H1 (cell line): ENCODE measurements at regions not wholly inside any gene's neighbourhood (a gene's known extent, or its start where the extent isn't known, plus 50 kb on each side); places are given as distances from the start of the nearest gene placed in this dataset.

Experiments
- CTCF ChIA-PET: fragments of 300-600 bp; sonication (Branson Sonifier 250); formaldehyde crosslinking; loops from one replicate; lab custom pipeline; 2021; ENCODE audit not compliant: partially characterized antibody; lab: Charles Lee
- POLR2A ChIA-PET: fragments of 300-600 bp; sonication (Branson Sonifier 250); formaldehyde crosslinking; loops from one replicate; lab custom pipeline; 2021; ENCODE audit warnings: inconsistent platforms; ENCODE audit not compliant: partially characterized antibody; lab: Charles Lee
- DNase-seq, 2 experiments: peaks; one replicate each; pipeline versions ENCODE4 v3.0.0 to v3.0.0-alpha.2; 2010 to 2022; ENCODE audit warnings: low spot score in 2 of 2, low read depth in 1 of 2, mixed read lengths in 1 of 2
- FAIRE-seq: peaks from 2 replicates; lab custom pipeline; 2011; peaks lifted over from hg19 to GRCh38; lab: Jason Lieb, UNC
- H2AFZ ChIP-seq: 2 replicates; pipeline ENCODE4 v1.8.1; 2012; ENCODE audit warnings: low read length, inconsistent platforms
- H2AK5ac ChIP-seq: 2 replicates; pipeline ENCODE4 v1.6.1; 2013; ENCODE audit warnings: low read depth, low read length
- H2BK120ac ChIP-seq: replicated peaks from 2 replicates; pipeline ENCODE3; 2013; ENCODE audit warnings: low read depth, low read length, inconsistent platforms
- H2BK12ac ChIP-seq: 2 replicates; pipeline ENCODE4 v1.6.1; 2013; ENCODE audit warnings: low read depth, low read length
- H2BK15ac ChIP-seq: 2 replicates; pipeline ENCODE4 v1.6.1; 2013; ENCODE audit warnings: low read length
- H2BK20ac ChIP-seq: 2 replicates; pipeline ENCODE4 v1.6.1; 2013; ENCODE audit warnings: low read length
- H2BK5ac ChIP-seq: 2 replicates; pipeline ENCODE4 v1.6.1; 2013; ENCODE audit warnings: low read depth, low read length
- H3K14ac ChIP-seq: 2 replicates; pipeline ENCODE4 v1.6.1; 2013; ENCODE audit warnings: inconsistent platforms; ENCODE audit not compliant: insufficient read length
- H3K18ac ChIP-seq: 2 replicates; pipeline ENCODE4 v1.6.1; 2013; ENCODE audit warnings: low read length; ENCODE audit errors: extremely low read depth
- H3K23ac ChIP-seq: 2 replicates; pipeline ENCODE4 v1.6.1; 2013; ENCODE audit warnings: inconsistent platforms; ENCODE audit not compliant: insufficient read length
- H3K23me2 ChIP-seq: 2 replicates; pipeline ENCODE4 v1.6.1; 2013; ENCODE audit warnings: low read depth, low read length
- H3K27ac ChIP-seq: 2 replicates; pipeline ENCODE4 v1.6.1; 2011; ENCODE audit warnings: low read depth, low read length, inconsistent platforms
- H3K27me3 ChIP-seq, 4 experiments: replicated peaks in 1 of 4; 1 replicate in 1 of 4; 2 replicates in 3 of 4; pipeline versions ENCODE4 v1.6.1 to v1.8.1; 2011 to 2013; ENCODE audit warnings: low read length in 3 of 4, mild to moderate bottlenecking in 3 of 4, inconsistent platforms in 2 of 4, mixed read lengths in 2 of 4, moderate library complexity in 1 of 4; ENCODE audit not compliant: control insufficient read depth in 3 of 4, insufficient read depth in 3 of 4; ENCODE audit errors: extremely low read depth in 1 of 4
- H3K36me3 ChIP-seq, 4 experiments: 2 replicates each; pipeline versions ENCODE4 v1.6.1 to v1.8.1; 2011 to 2013; ENCODE audit warnings: mild to moderate bottlenecking in 4 of 4, low read length in 3 of 4, moderate library complexity in 2 of 4, control low read depth in 1 of 4, inconsistent platforms in 1 of 4; ENCODE audit not compliant: insufficient read depth in 4 of 4, control insufficient read depth in 2 of 4
- H3K4ac ChIP-seq: replicated peaks from 2 replicates; pipeline ENCODE3; 2013; ENCODE audit warnings: low read length, low read depth, mixed read lengths, inconsistent platforms; ENCODE audit not compliant: insufficient read length
- H3K4me1 ChIP-seq, 4 experiments: replicated peaks in 1 of 4; 1 replicate in 1 of 4; 2 replicates in 3 of 4; pipeline versions ENCODE4 v1.6.1 to v1.8.1; 2011 to 2013; ENCODE audit warnings: low read length in 3 of 4, inconsistent platforms in 2 of 4, mixed read lengths in 1 of 4; ENCODE audit not compliant: insufficient read depth in 4 of 4, control insufficient read depth in 3 of 4
- H3K4me2 ChIP-seq, 2 experiments: 2 replicates each; pipeline versions ENCODE4 v1.6.1 to v1.8.1; 2011 to 2013; ENCODE audit warnings: low read depth in 2 of 2, low read length in 2 of 2, control low read depth in 1 of 2, inconsistent platforms in 1 of 2, mild to moderate bottlenecking in 1 of 2; ENCODE audit not compliant: insufficient read depth in 1 of 2
- H3K4me3 ChIP-seq, 4 experiments: fragments of 200-600, 300-600 bp in 1 of 4; sonication (generic), shearing (Covaris generic), sonication (Bioruptor Twin) in 1 of 4; 2 replicates each; pipeline versions ENCODE4 v1.5.1 to v1.8.1; 2011 to 2016; ENCODE audit warnings: low read length in 4 of 4, low read depth in 3 of 4, control low read depth in 2 of 4, inconsistent platforms in 2 of 4, mild to moderate bottlenecking in 2 of 4, mixed read lengths in 1 of 4, moderate library complexity in 1 of 4; ENCODE audit not compliant: insufficient read depth in 2 of 4; ENCODE audit errors: extremely low read depth in 1 of 4
- H3K56ac ChIP-seq: replicated peaks from 2 replicates; pipeline ENCODE3; 2013; ENCODE audit warnings: low read depth, mild to moderate bottlenecking, mixed read lengths, low read length, inconsistent platforms; ENCODE audit not compliant: insufficient read length
- H3K79me1 ChIP-seq: 2 replicates; pipeline ENCODE4 v1.6.1; 2013; ENCODE audit warnings: low read depth, low read length, control low read depth
- H3K79me2 ChIP-seq, 2 experiments: 2 replicates each; pipeline versions ENCODE4 v1.6.1 to v1.8.1; 2012 to 2013; ENCODE audit warnings: low read length in 2 of 2, mild to moderate bottlenecking in 2 of 2, inconsistent platforms in 1 of 2; ENCODE audit not compliant: insufficient read depth in 2 of 2, control insufficient read depth in 1 of 2
- H3K9ac ChIP-seq, 4 experiments: replicated peaks in 1 of 4; 1 replicate in 1 of 4; 2 replicates in 3 of 4; pipeline versions ENCODE4 v1.6.1 to v1.8.1; 2011 to 2013; ENCODE audit warnings: low read depth in 3 of 4, low read length in 3 of 4, control low read depth in 2 of 4, mild to moderate bottlenecking in 2 of 4, moderate library complexity in 2 of 4, inconsistent platforms in 1 of 4; ENCODE audit errors: extremely low read depth in 1 of 4
- H3K9me3 ChIP-seq, 2 experiments: 2 replicates each; pipeline versions ENCODE4 v1.6.1 to v1.8.1; 2012 to 2013; ENCODE audit warnings: mild to moderate bottlenecking in 2 of 2, moderate library complexity in 2 of 2, control low read depth in 1 of 2, inconsistent platforms in 1 of 2, low read depth in 1 of 2, low read length in 1 of 2, mixed read lengths in 1 of 2; ENCODE audit not compliant: insufficient read depth in 2 of 2
- H4K20me1 ChIP-seq, 2 experiments: replicated peaks in 1 of 2; 2 replicates each; pipeline versions ENCODE3 to v1.8.1; 2011 to 2013; ENCODE audit warnings: inconsistent platforms in 2 of 2, low read length in 2 of 2, mild to moderate bottlenecking in 1 of 2; ENCODE audit not compliant: insufficient read depth in 2 of 2, control insufficient read depth in 1 of 2
- H4K5ac ChIP-seq: 2 replicates; pipeline ENCODE4 v1.6.1; 2013; ENCODE audit warnings: low read length, low read depth, mixed read lengths, inconsistent platforms; ENCODE audit not compliant: insufficient read length
- H4K8ac ChIP-seq: 2 replicates; pipeline ENCODE4 v1.8.0; 2013; ENCODE audit warnings: mild to moderate bottlenecking, moderate library complexity, low read length, inconsistent platforms; ENCODE audit not compliant: insufficient read depth; ENCODE audit errors: extremely low read depth
- H4K91ac ChIP-seq: replicated peaks from 2 replicates; pipeline ENCODE3; 2013; ENCODE audit warnings: low read length, mixed read lengths, inconsistent platforms; ENCODE audit not compliant: insufficient read length
- CEBPB ChIP-seq: IDR thresholded peaks from 2 replicates; pipeline ENCODE4 v1.6.1; 2012; ENCODE audit warnings: low read depth, low read length
- GTF2F1 ChIP-seq: IDR thresholded peaks from 2 replicates; pipeline ENCODE4 v1.6.1; 2012; ENCODE audit warnings: low read depth, low read length, improper control_type of control experiment, borderline replicate concordance
- JUN ChIP-seq: IDR thresholded peaks from 2 replicates; pipeline ENCODE4 v1.6.1; 2011; ENCODE audit warnings: low read depth, mild to moderate bottlenecking, improper control_type of control experiment, low read length
- MAX ChIP-seq: IDR thresholded peaks from 2 replicates; pipeline ENCODE4 v1.6.1; 2012; ENCODE audit warnings: inconsistent platforms
- NANOG ChIP-seq: IDR thresholded peaks from 2 replicates; pipeline ENCODE4 v1.6.1; 2011; ENCODE audit warnings: low read length, low read depth, mild to moderate bottlenecking, inconsistent platforms; ENCODE audit not compliant: insufficient read depth, poor library complexity, severe bottlenecking
- RXRA ChIP-seq: IDR thresholded peaks from 2 replicates; pipeline ENCODE4 v1.6.1; 2011; ENCODE audit warnings: low read depth, mild to moderate bottlenecking, low read length, moderate library complexity; ENCODE audit not compliant: insufficient read depth
- WGBS, 2 experiments: shearing (Covaris generic) in 1 of 2; methylation state at CpG; one replicate each; pipeline versions ENCODE4 v1.1.6 to v1.1.7; 2013 to 2015; ENCODE audit warnings: low lambda C conversion rate in 2 of 2, mixed read lengths in 2 of 2, inconsistent platforms in 1 of 2, low coverage in 1 of 2, missing lambda C conversion rate in 1 of 2; ENCODE audit not compliant: insufficient replicate concordance in 2 of 2, insufficient coverage in 1 of 2, insufficient read length in 1 of 2; ENCODE audit errors: extremely low coverage in 1 of 2, missing lambda C conversion rate in 1 of 2; 5-methylcytosine and 5-hydroxymethylcytosine counted together
- TF ChIP-seq, protein P1 (sequence below): IDR thresholded peaks from 2 replicates; pipeline ENCODE4 v1.6.1; 2012; ENCODE audit warnings: inconsistent platforms

DNA sequence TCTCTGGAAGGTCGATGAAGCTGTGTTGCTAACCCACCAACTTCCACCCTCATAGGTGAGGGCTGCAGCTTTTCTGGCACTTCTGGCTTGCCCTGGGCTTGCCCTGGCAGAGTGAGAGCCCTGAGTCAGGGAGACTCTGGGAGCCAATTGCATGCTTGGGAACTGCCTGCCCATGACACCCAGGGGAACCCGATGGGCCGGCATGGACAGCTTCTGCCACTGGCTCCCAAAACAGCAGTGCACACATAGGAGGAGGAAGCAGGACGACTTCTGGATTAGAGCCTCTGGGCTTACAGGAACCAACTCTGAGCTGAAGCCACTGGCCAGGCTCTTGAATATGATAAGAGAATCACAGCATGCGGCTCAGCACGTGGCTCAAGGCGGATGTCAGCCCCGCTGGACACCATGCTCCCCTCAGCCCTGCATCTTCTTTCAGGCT, 135.2 kb upstream of the UNC5B start:
- H3K36me3 ChIP-seq, result no peaks in the 10 kb centered on the region
- H4K8ac ChIP-seq, result no peak overlapping the region
- no peaks in the 10 kb centered on the region for H3K9me3 ChIP-seq
- 0 out of 2 replicates have a peak overlapping the region, but pooled peaks have one; percentile 72 for H2BK15ac ChIP-seq
- 0 out of 2 replicates have a peak overlapping the region, but pooled peaks have one; percentile 13 for H2AK5ac ChIP-seq
- no peak overlapping the region for H3K23ac ChIP-seq
- H3K4me1 ChIP-seq, result peaks cover 3 to 27% (median 11%) of the 10 kb centered on the region in 4 experiments; a peak in 6 of 7 replicates
- no peak overlapping the region for H2BK5ac ChIP-seq
- H4K91ac ChIP-seq, result peak overlapping the region; percentile 39
- H3K4me3 ChIP-seq, result no peak overlapping the region
- no peak overlapping the region for H3K9ac ChIP-seq
- H3K23me2 ChIP-seq, result no peaks in the 10 kb centered on the region
- H3K27ac ChIP-seq, result no peak overlapping the region
- no peaks in the 10 kb centered on the region for H4K20me1 ChIP-seq
- no peak overlapping the region for H2BK12ac ChIP-seq
- H3K79me2 ChIP-seq, result no peaks in the 10 kb centered on the region
- no peak overlapping the region for H3K4ac ChIP-seq
- H2BK20ac ChIP-seq, result no peak overlapping the region
- no peaks in the 10 kb centered on the region for H3K79me1 ChIP-seq
- no peak overlapping the region for H3K4me2 ChIP-seq
- H3K56ac ChIP-seq, result no peak overlapping the region
- DNase-seq, result peak in 1 of 2 experiments; percentile 42
- TF ChIP-seq, protein P1, sequence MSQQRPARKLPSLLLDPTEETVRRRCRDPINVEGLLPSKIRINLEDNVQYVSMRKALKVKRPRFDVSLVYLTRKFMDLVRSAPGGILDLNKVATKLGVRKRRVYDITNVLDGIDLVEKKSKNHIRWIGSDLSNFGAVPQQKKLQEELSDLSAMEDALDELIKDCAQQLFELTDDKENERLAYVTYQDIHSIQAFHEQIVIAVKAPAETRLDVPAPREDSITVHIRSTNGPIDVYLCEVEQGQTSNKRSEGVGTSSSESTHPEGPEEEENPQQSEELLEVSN, result peak; percentile 56; the same call in 1 of the 2 replicates
- no peak for TF ChIP-seq NANOG
- no peak for TF ChIP-seq RXRA
- TF ChIP-seq CEBPB, result no peak
- peak; percentile 76 for TF ChIP-seq MAX
- no peak for TF ChIP-seq JUN
- no peak for TF ChIP-seq GTF2F1
- no peak overlapping the region for H4K5ac ChIP-seq
- no peak for FAIRE-seq
- no peak overlapping the region; the same call in 1 of the 2 replicates for H3K18ac ChIP-seq
- H2AFZ ChIP-seq, result no peak overlapping the region
- ChIA-PET CTCF (interaction anchor here (0.6 to 5.4 kb wide), 11 partner anchors 12 to 527 kb away, joined by 3 to 29 read pairs (median 3); no protein-coding TSS in a partner anchor), POLR2A (no interaction called here)
- no peak overlapping the region for H3K14ac ChIP-seq
- no peaks in the 10 kb centered on the region; a peak in 1 of 7 replicates for H3K27me3 ChIP-seq
- H2BK120ac ChIP-seq, result no peak overlapping the region
- WGBS, 2 experiments, result 72% methylated on average over 8 of the region's 8 CpGs; no CpG with 5 or more reads in 1 of the 2 experiments
